OCI-LY7 (cell line): ENCODE measurements at regions not wholly inside any gene's neighbourhood (a gene's known extent, or its start where the extent isn't known, plus 50 kb on each side); places are given as distances from the start of the nearest gene placed in this dataset.

Source experiments
- CTCF ChIP-seq: fragments of 200-600 bp; sonication (generic); conservative IDR thresholded peaks from 2 replicates; pipeline ENCODE4 v1.5.1; 2014; ENCODE audit warnings: mild to moderate bottlenecking, antibody characterized with exemption, low read length, moderate library complexity, mixed read lengths
- EZH2phosphoT487 ChIP-seq: fragments of 200-600 bp; sonication (generic); IDR thresholded peaks from 2 replicates; pipeline ENCODE4 v1.6.1; 2018; ENCODE audit warnings: low read depth, borderline replicate concordance, mild to moderate bottlenecking, mixed run types, antibody characterized with exemption, low read length, moderate library complexity, mixed read lengths

DNA sequence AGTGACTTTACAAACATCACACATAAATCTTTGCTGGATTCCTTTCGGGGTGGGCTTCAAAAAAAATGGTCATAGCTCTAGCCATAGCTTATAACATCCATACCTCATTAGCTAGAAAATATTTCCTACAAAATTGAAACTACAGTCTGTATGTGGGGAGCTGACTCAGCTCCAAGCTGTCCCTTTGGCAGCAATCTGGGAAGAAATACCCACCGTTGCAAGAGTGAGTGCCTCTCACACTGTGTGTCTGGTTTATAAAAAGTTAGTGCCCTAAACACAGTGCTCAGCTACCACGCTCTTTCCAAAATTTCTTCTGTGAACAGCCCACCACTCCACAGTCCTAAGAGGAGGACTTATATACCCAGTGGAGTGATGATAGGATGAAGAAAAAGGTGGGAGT, 170.1 kb downstream of the RBM43 start:
- TF ChIP-seq CTCF (no peak), EZH2phosphoT487 (no peak)
